Esophagus squamous epithelium (tissue), 5 donors: ENCODE measurements at regions not wholly inside any gene's neighbourhood (a gene's known extent, or its start where the extent isn't known, plus 50 kb on each side); places are given as distances from the start of the nearest gene placed in this dataset.

Experiments
- DNase-seq: peaks from one replicate; lab custom pipeline; 2025; lab: John Stamatoyannopoulos, UW
- H3K27ac ChIP-seq, 4 donors: fragments of 200-600 bp; sonication (generic); one replicate each; pipeline ENCODE4 v1.5.1; 2016 to 2019; ENCODE audit warnings: mild to moderate bottlenecking in 1 of 4
- H3K27me3 ChIP-seq, 4 donors: fragments of 200-600 bp; sonication (generic); 1 replicate in 3 of 4; 2 replicates in 1 of 4; pipeline versions ENCODE4 v1.5.1 to v1.6.0; 2017 to 2021; ENCODE audit warnings: antibody characterized with exemption in 1 of 4
- H3K36me3 ChIP-seq, 3 donors: fragments of 200-600 bp; sonication (generic); one replicate each; pipeline ENCODE4 v1.5.1; 2016 to 2019
- H3K4me1 ChIP-seq, 3 donors: fragments of 200-600 bp; sonication (generic); one replicate each; pipeline ENCODE4 v1.5.1; 2017 to 2019
- H3K4me3 ChIP-seq, 4 donors: fragments of 200-600 bp; sonication (generic); 1 replicate in 3 of 4; 2 replicates in 1 of 4; pipeline ENCODE4 v1.5.1; 2016 to 2019; ENCODE audit warnings: mild to moderate bottlenecking in 2 of 4, moderate library complexity in 1 of 4
- H3K9me3 ChIP-seq, 3 donors: fragments of 200-600 bp; sonication (generic); one replicate each; pipeline ENCODE4 v1.5.1; 2016 to 2019
- POLR2A ChIP-seq, 4 donors: fragments of 450-650 bp; IDR thresholded peaks; one replicate each; pipeline ENCODE4 v1.6.1; 2017; ENCODE audit warnings: antibody characterized with exemption in 4 of 4, mild to moderate bottlenecking in 4 of 4, moderate library complexity in 3 of 4
- WGBS, 2 donors: methylation state at CpG; one replicate each; pipeline ENCODE4 v1.1.5; 2018; 5-methylcytosine and 5-hydroxymethylcytosine counted together
- intact Hi-C: fragments of 100-400 bp; cut with DNase I; formaldehyde crosslinking; loops from one replicate; pipeline ENCODE4 v1.15.0; 2022
- TF ChIP-seq, protein P1 (sequence below), 6 experiments: fragments of 450-650 bp in 4 of 6; fragments of 200-600 bp in 2 of 6; sonication (generic) in 2 of 6; IDR thresholded peaks; one replicate each; pipeline ENCODE4 v1.5.1; 2016 to 2019; ENCODE audit warnings: antibody characterized with exemption in 6 of 6, mild to moderate bottlenecking in 4 of 6, moderate library complexity in 4 of 6
- donor health status: DM: yes; HTN: yes; CAD: no.

DNA sequence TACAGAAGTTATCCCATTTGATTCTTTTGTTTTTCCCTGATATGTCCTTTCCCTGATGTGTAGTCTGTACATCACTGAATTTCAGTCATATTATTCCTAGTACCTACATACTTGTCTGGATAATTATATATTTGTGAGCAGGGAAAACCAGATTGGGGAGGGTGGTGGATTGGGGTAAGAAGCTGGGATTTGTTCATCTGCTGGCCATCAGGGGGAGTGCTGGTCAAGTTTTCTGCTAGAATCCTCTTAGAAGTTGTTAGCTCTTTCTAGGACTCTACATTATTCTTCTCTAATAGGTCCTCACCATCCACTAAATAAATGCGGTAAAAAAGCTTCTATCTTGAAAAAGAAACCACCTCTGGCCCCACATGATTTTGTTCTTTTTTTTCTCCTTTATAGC, 232.7 kb upstream of the TAC1 start:
- DNase-seq: no peak
- intact Hi-C loops: loop anchor here (10.0 kb wide), 1 partner anchor 336 kb away; no protein-coding TSS in a partner anchor
- no peak overlapping the region for H3K27ac ChIP-seq
- 56 to 88% methylated on average over 1 of the region's 1 CpG for WGBS, 2 donors
- TF ChIP-seq POLR2A (IDR thresholded peaks at IDR 0.05): no peak
- TF ChIP-seq, protein P1, sequence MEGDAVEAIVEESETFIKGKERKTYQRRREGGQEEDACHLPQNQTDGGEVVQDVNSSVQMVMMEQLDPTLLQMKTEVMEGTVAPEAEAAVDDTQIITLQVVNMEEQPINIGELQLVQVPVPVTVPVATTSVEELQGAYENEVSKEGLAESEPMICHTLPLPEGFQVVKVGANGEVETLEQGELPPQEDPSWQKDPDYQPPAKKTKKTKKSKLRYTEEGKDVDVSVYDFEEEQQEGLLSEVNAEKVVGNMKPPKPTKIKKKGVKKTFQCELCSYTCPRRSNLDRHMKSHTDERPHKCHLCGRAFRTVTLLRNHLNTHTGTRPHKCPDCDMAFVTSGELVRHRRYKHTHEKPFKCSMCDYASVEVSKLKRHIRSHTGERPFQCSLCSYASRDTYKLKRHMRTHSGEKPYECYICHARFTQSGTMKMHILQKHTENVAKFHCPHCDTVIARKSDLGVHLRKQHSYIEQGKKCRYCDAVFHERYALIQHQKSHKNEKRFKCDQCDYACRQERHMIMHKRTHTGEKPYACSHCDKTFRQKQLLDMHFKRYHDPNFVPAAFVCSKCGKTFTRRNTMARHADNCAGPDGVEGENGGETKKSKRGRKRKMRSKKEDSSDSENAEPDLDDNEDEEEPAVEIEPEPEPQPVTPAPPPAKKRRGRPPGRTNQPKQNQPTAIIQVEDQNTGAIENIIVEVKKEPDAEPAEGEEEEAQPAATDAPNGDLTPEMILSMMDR (IDR thresholded peaks at IDR 0.05): peak in 2 of 6 experiments; percentile 13 to 34
- H3K9me3 ChIP-seq: no peaks in the 10 kb centered on the region
- no peaks in the 10 kb centered on the region for H3K4me1 ChIP-seq
- H3K36me3 ChIP-seq: no peaks in the 10 kb centered on the region
- H3K27me3 ChIP-seq: no peaks in the 10 kb centered on the region
- no peak overlapping the region for H3K4me3 ChIP-seq

- no peak for TF ChIP-seq POLR2A (IDR thresholded peaks at IDR 0.05)
- TF ChIP-seq, protein P1 (IDR thresholded peaks at IDR 0.05): no peak
- 66 to 74% methylated on average over 6 to 10 of the region's 10 CpGs for WGBS, 2 donors
- Histone ChIP-seq H3K4me3 (no peak overlapping the region), H3K4me1 (no peaks in the 10 kb centered on the region), H3K27ac (no peak overlapping the region), H3K27me3 (no peaks in the 10 kb centered on the region), H3K36me3 (no peaks in the 10 kb centered on the region), H3K9me3 (no peaks in the 10 kb centered on the region)
- DNase-seq: no peak
- intact Hi-C loops: no loop called here
Measured at GRCh38 chr7:97503367-97504094, 228.4 kb upstream of the TAC1 start.

- TF ChIP-seq, protein P1 (IDR thresholded peaks at IDR 0.05): no peak
- no peak for TF ChIP-seq POLR2A (IDR thresholded peaks at IDR 0.05)
- intact Hi-C loops: no loop called here
- H3K9me3 ChIP-seq: no peaks in the 10 kb centered on the region
- 31 to 38% methylated on average over 3 of the region's 3 CpGs for WGBS, 2 donors
- H3K4me3 ChIP-seq: no peak overlapping the region
- H3K27me3 ChIP-seq: no peaks in the 10 kb centered on the region
- DNase-seq: no peak
- H3K4me1 ChIP-seq: no peaks in the 10 kb centered on the region
- H3K27ac ChIP-seq: no peak overlapping the region
- H3K36me3 ChIP-seq: no peaks in the 10 kb centered on the region
Measured at GRCh38 chr7:97506728-97507127, 225.2 kb upstream of the TAC1 start.

- H3K4me3 ChIP-seq: no peak overlapping the region
- H3K4me1 ChIP-seq: no peaks in the 10 kb centered on the region
- intact Hi-C loops: no loop called here
- no peak for DNase-seq
- TF ChIP-seq, protein P1 (IDR thresholded peaks at IDR 0.05): no peak
- WGBS, 2 donors: 60 to 78% methylated on average over 3 of the region's 3 CpGs
- no peaks in the 10 kb centered on the region for H3K27me3 ChIP-seq
- no peak overlapping the region for H3K27ac ChIP-seq
- H3K36me3 ChIP-seq: no peaks in the 10 kb centered on the region
- no peaks in the 10 kb centered on the region for H3K9me3 ChIP-seq
Measured at GRCh38 chr7:97512441-97513207, 219.3 kb upstream of the TAC1 start.

DNA sequence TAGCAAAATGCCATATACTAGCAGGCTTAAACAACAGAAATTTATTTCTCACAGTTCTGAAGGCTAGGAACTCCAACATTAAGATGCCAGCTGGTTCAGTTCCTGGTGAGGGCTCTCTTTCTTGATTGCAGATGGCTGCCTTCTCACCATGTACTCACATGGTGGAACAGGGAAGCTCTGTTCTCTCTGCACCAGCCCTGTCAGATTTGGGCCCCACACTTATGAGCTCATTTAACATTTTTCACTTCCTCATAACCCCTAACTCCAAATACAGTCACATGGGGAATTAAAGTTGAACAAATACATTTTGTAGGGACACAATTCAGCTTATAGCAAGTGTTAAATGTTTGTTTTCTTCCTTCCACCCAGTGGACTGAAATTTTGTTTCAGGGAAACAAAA, 218.6 kb upstream of the TAC1 start:
- intact Hi-C loops: no loop called here
- Histone ChIP-seq H3K27me3 (no peaks in the 10 kb centered on the region), H3K4me1 (no peaks in the 10 kb centered on the region), H3K9me3 (no peaks in the 10 kb centered on the region), H3K36me3 (no peaks in the 10 kb centered on the region), H3K4me3 (no peak overlapping the region), H3K27ac (no peak overlapping the region)
- TF ChIP-seq, protein P1 (IDR thresholded peaks at IDR 0.05): no peak
- no peak for TF ChIP-seq POLR2A (IDR thresholded peaks at IDR 0.05)
- DNase-seq: no peak
